Ishikawa (cell line): ENCODE measurements at regions not wholly inside any gene's neighbourhood (a gene's known extent, or its start where the extent isn't known, plus 50 kb on each side); places are given as distances from the start of the nearest gene placed in this dataset.

Experiments
- CEBPB ChIP-seq: IDR thresholded peaks from 2 replicates; pipeline ENCODE4 v1.6.1; 2012
- CREB1 ChIP-seq: IDR thresholded peaks from 2 replicates; pipeline ENCODE4 v1.6.1; 2012; ENCODE audit warnings: low read depth
- EGR1 ChIP-seq: IDR thresholded peaks from 2 replicates; pipeline ENCODE4 v1.6.1; 2012
- EP300 ChIP-seq: IDR thresholded peaks from 2 replicates; pipeline ENCODE4 v1.6.1; 2012; ENCODE audit warnings: borderline replicate concordance
- FOXM1 ChIP-seq: IDR thresholded peaks from 2 replicates; pipeline ENCODE4 v1.6.1; 2012; ENCODE audit warnings: low read depth, borderline replicate concordance
- MAX ChIP-seq: IDR thresholded peaks from 2 replicates; pipeline ENCODE4 v1.6.1; 2012
- NFIC ChIP-seq: IDR thresholded peaks from 2 replicates; pipeline ENCODE4 v1.6.1; 2012
- RAD21 ChIP-seq: IDR thresholded peaks from 2 replicates; pipeline ENCODE4 v1.6.1; 2012; ENCODE audit warnings: low read depth
- TAF1 ChIP-seq: IDR thresholded peaks from 2 replicates; pipeline ENCODE4 v1.6.1; 2012; ENCODE audit warnings: low read depth, mild to moderate bottlenecking
- TCF12 ChIP-seq: IDR thresholded peaks from 2 replicates; pipeline ENCODE4 v1.6.1; 2012; ENCODE audit warnings: low read depth
- TEAD4 ChIP-seq: IDR thresholded peaks from 2 replicates; pipeline ENCODE4 v1.6.1; 2012
- USF1 ChIP-seq: IDR thresholded peaks from 2 replicates; pipeline ENCODE4 v1.6.1; 2012
- YY1 ChIP-seq: IDR thresholded peaks from 2 replicates; pipeline ENCODE4 v1.6.1; 2012; ENCODE audit warnings: low read depth
- ZBTB7A ChIP-seq: IDR thresholded peaks from 2 replicates; pipeline ENCODE4 v1.6.1; 2012; ENCODE audit warnings: low read depth
- TF ChIP-seq, protein P1 (sequence below): IDR thresholded peaks from 2 replicates; pipeline ENCODE4 v1.6.1; 2012; ENCODE audit warnings: low read depth, mild to moderate bottlenecking

- TF ChIP-seq RAD21 (no peak), FOXM1 (no peak), CEBPB (no peak), ZBTB7A (no peak), EGR1 (no peak), TAF1 (no peak), MAX (no peak), YY1 (no peak), CREB1 (no peak), EP300 (no peak), NFIC (no peak)
- TF ChIP-seq, protein P1, sequence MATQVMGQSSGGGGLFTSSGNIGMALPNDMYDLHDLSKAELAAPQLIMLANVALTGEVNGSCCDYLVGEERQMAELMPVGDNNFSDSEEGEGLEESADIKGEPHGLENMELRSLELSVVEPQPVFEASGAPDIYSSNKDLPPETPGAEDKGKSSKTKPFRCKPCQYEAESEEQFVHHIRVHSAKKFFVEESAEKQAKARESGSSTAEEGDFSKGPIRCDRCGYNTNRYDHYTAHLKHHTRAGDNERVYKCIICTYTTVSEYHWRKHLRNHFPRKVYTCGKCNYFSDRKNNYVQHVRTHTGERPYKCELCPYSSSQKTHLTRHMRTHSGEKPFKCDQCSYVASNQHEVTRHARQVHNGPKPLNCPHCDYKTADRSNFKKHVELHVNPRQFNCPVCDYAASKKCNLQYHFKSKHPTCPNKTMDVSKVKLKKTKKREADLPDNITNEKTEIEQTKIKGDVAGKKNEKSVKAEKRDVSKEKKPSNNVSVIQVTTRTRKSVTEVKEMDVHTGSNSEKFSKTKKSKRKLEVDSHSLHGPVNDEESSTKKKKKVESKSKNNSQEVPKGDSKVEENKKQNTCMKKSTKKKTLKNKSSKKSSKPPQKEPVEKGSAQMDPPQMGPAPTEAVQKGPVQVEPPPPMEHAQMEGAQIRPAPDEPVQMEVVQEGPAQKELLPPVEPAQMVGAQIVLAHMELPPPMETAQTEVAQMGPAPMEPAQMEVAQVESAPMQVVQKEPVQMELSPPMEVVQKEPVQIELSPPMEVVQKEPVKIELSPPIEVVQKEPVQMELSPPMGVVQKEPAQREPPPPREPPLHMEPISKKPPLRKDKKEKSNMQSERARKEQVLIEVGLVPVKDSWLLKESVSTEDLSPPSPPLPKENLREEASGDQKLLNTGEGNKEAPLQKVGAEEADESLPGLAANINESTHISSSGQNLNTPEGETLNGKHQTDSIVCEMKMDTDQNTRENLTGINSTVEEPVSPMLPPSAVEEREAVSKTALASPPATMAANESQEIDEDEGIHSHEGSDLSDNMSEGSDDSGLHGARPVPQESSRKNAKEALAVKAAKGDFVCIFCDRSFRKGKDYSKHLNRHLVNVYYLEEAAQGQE: no peak
Measured at GRCh38 chr6:165776691-165777090, 113.7 kb upstream of the PDE10A start.

DNA sequence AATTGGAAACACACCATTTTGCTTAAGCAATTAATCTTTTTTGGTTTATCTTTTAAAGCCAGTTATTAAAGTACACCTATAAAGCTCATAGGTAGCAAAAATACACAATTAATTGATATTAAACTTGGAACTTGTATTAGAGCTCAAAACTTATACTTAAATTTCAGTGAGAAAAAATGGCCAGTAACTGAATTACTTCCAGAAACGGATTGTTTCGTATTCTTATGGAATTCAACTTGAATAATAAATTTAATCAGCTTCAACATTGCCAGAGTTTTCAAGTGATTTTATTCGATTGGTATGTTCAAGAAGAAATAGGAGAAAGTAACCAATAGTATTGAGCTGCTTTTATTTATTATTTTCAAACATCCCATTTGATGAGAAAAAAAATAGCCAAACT lies 112.7 kb upstream of the PDE10A start:
- TF ChIP-seq TAF1 (no peak), USF1 (no peak), EP300 (no peak), MAX (no peak), TCF12 (no peak), CEBPB (no peak), TEAD4 (no peak), CREB1 (no peak), RAD21 (no peak), EGR1 (no peak), ZBTB7A (no peak), YY1 (no peak), FOXM1 (no peak), NFIC (no peak)
- TF ChIP-seq, protein P1: no peak

GRCh38 chr6:165774903-165775601 lies 112.0 kb upstream of the PDE10A start:
- TF ChIP-seq USF1: no peak
- no peak for TF ChIP-seq EGR1
- no peak for TF ChIP-seq CREB1
- TF ChIP-seq, protein P1: no peak
- TF ChIP-seq TAF1: no peak
- no peak for TF ChIP-seq TCF12

DNA sequence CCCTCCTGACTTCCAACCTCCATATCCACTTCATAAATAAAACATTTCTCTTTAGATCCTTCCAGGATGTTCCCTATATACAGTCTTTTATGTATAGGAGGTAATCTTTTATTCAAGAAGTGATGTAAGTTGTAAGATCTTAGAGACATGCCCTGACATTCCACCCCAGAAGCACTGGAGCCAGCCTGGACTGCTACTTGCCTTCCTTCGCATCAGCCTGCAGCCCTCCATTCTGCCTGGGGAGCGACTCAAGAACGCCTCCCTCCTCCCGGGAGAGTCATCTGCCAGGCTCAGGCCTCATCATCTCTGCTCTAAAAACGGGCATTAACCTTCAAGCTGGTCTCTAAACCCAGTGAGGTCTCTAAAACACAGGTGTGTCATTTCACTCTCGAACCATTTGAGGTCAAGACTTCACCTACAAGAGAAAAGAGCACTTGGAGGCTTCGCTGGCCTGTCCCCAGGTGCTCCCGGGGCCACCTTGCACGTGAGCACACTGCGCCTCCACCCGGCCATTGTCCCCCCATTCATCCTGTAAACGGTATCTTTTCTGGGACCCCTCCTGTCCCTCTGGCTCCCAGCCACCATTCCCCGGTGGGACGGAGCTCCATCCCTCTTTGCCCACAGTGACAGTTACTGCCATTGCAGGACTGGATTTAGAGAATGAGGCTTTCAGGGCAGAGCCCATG lies 107.5 kb upstream of the PDE10A start:
- TF ChIP-seq YY1: no peak
- TF ChIP-seq, protein P1: no peak
- no peak for TF ChIP-seq RAD21
